B cell (primary cell): ENCODE measurements at regions not wholly inside any gene's neighbourhood (a gene's known extent, or its start where the extent isn't known, plus 50 kb on each side); places are given as distances from the start of the nearest gene placed in this dataset.

Experiments
- ATAC-seq: fragments of 200-7000 bp; cut with Tn5 transposase; one replicate; pipeline ENCODE4 v1.10.0; 2021; ENCODE audit warnings: low read depth, mild to moderate bottlenecking, moderate number of reproducible peaks, moderate library complexity
- CTCF ChIA-PET: fragments of 350-600 bp; sonication (Branson Sonifier 250); formaldehyde crosslinking; loops from one replicate; lab custom pipeline; 2021; ENCODE audit warnings: antibody characterized with exemption, inconsistent platforms; lab: Charles Lee
- POLR2A ChIA-PET: fragments of 350-600 bp; sonication (Branson Sonifier 250); formaldehyde crosslinking; loops from one replicate; lab custom pipeline; 2021; ENCODE audit warnings: antibody characterized with exemption; lab: Charles Lee
- DNase-seq: peaks from one replicate; pipeline ENCODE4 v3.0.0; 2013
- H2AFZ ChIP-seq: 2 replicates; pipeline ENCODE4 v1.6.1; 2012; ENCODE audit warnings: mild to moderate bottlenecking, low read depth, low read length; ENCODE audit not compliant: insufficient read depth, poor library complexity, severe bottlenecking
- H3K27ac ChIP-seq, 2 donors: 1 replicate in 1 of 2; 2 replicates in 1 of 2; pipeline ENCODE4 v1.5.1; 2012 to 2013; ENCODE audit warnings: low read length in 2 of 2, mild to moderate bottlenecking in 2 of 2, moderate library complexity in 1 of 2
- H3K27me3 ChIP-seq, 4 experiments: fragments of 200-600 bp in 1 of 4; sonication (generic) in 1 of 4; replicated peaks in 1 of 4; 1 replicate in 2 of 4; 2 replicates in 2 of 4; pipeline versions ENCODE4 v1.6.1 to v1.7.0; 2013 to 2016; ENCODE audit warnings: low read length in 3 of 4, mild to moderate bottlenecking in 2 of 4, mixed read lengths in 1 of 4, moderate library complexity in 1 of 4; ENCODE audit not compliant: insufficient read depth in 4 of 4, control insufficient read depth in 3 of 4; ENCODE audit errors: control extremely low read depth in 1 of 4
- H3K36me3 ChIP-seq, 2 experiments: replicated peaks in 1 of 2; 1 replicate in 1 of 2; 2 replicates in 1 of 2; pipeline versions ENCODE4 v1.6.1 to v1.7.1; 2013; ENCODE audit warnings: low read length in 1 of 2; ENCODE audit not compliant: insufficient read depth in 2 of 2, control insufficient read depth in 1 of 2; ENCODE audit errors: control extremely low read depth in 1 of 2, extremely low read depth in 1 of 2
- H3K4me1 ChIP-seq, 2 donors: fragments of 200-600 bp in 1 of 2; sonication (generic) in 1 of 2; 1 replicate in 1 of 2; 2 replicates in 1 of 2; pipeline versions ENCODE4 v1.5.1 to v1.6.1; 2013 to 2017; ENCODE audit warnings: low read length in 2 of 2; ENCODE audit not compliant: control insufficient read depth in 2 of 2, insufficient read depth in 2 of 2
- H3K4me2 ChIP-seq: replicated peaks from 2 replicates; pipeline ENCODE3; 2012; ENCODE audit warnings: mild to moderate bottlenecking, low read depth, low read length; ENCODE audit not compliant: poor library complexity, severe bottlenecking
- H3K4me3 ChIP-seq, 5 experiments: fragments of 200-600 bp in 1 of 5; sonication (generic) in 1 of 5; 1 replicate in 3 of 5; 2 replicates in 2 of 5; pipeline versions ENCODE4 v1.5.1 to v1.7.0; 2011 to 2016; ENCODE audit warnings: low read length in 4 of 5, mild to moderate bottlenecking in 4 of 5, low read depth in 2 of 5, control low read depth in 1 of 5, moderate library complexity in 1 of 5; ENCODE audit not compliant: insufficient read depth in 1 of 5; ENCODE audit errors: control extremely low read depth in 1 of 5, extremely low read depth in 1 of 5
- H3K79me2 ChIP-seq: fragments of 200-600 bp; sonication (generic); one replicate; pipeline ENCODE4 v1.6.0; 2016; ENCODE audit warnings: low read length; ENCODE audit not compliant: control insufficient read depth, insufficient read depth
- H3K9ac ChIP-seq: fragments of 200-600 bp; sonication (generic); 2 replicates; pipeline ENCODE4 v1.6.1; 2017; ENCODE audit warnings: mild to moderate bottlenecking, low read length, moderate library complexity
- H3K9me3 ChIP-seq, 3 donors: one replicate each; pipeline versions ENCODE4 v1.6.1 to v1.7.1; 2013; ENCODE audit warnings: low read length in 2 of 3; ENCODE audit not compliant: control insufficient read depth in 2 of 3, insufficient read depth in 1 of 3; ENCODE audit errors: control extremely low read depth in 1 of 3
- H4K20me1 ChIP-seq: 2 replicates; pipeline ENCODE4 v1.6.0; 2012; ENCODE audit warnings: mild to moderate bottlenecking, low read length; ENCODE audit not compliant: insufficient read depth, control insufficient read depth, poor library complexity, severe bottlenecking
- H3K27ac Mint-ChIP-seq: one replicate; pipeline ENCODE4 v1.8.0; 2021; ENCODE audit warnings: mixed read lengths
- H3K27me3 Mint-ChIP-seq: one replicate; pipeline ENCODE4 v1.8.0; 2021; ENCODE audit warnings: mixed read lengths
- H3K4me1 Mint-ChIP-seq: one replicate; pipeline ENCODE4 v1.8.0; 2021; ENCODE audit warnings: mixed read lengths
- H3K4me3 Mint-ChIP-seq: one replicate; pipeline ENCODE4 v1.8.0; 2021; ENCODE audit warnings: mixed read lengths
- H3K9me3 Mint-ChIP-seq: one replicate; pipeline ENCODE4 v1.8.0; 2022; ENCODE audit warnings: mixed read lengths; ENCODE audit not compliant: insufficient read depth
- EZH2 ChIP-seq: IDR thresholded peaks from 2 replicates; pipeline ENCODE4 v1.6.1; 2012; ENCODE audit warnings: borderline replicate concordance, low read depth, mild to moderate bottlenecking, moderate library complexity, low read length; ENCODE audit not compliant: insufficient read depth, poor library complexity, severe bottlenecking
- WGBS: methylation state at CpG from one replicate; pipeline ENCODE4 v1.1.5; 2013; ENCODE audit warnings: missing lambda C conversion rate; ENCODE audit not compliant: insufficient coverage; 5-methylcytosine and 5-hydroxymethylcytosine counted together
- intact Hi-C: fragments of 100-400 bp; cut with micrococcal nuclease; formaldehyde crosslinking; loops from one replicate; pipeline ENCODE4 v1.10.0; 2022
- TF ChIP-seq, protein P1 (sequence below): fragments of 200-600 bp; IDR thresholded peaks from one replicate; pipeline ENCODE4 v1.8.0; 2022; ENCODE audit warnings: antibody characterized with exemption, mild to moderate bottlenecking

DNA sequence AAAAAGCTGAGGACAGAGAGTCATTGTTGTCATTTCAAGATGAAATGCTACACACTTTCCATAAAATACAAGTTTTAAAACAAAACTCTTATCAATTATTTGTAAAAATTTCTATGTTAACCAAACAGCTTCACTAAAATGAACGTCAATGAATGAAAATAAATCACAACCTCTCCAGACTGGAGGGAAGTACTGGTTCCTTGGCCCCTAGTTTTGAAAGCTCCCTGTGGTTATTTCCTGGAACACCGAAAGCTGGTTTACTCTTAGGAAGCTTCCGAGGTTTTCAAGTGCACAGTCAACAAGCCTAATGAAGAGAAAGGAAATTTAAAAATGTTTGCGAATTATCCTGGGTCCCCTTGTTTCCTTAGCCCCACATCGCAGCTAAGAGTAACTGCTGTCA lies 191.1 kb upstream of the TTC29 start:
- Histone ChIP-seq H3K4me3 (no peak overlapping the region), H3K4me2 (no peak overlapping the region), H4K20me1 (no peaks in the 10 kb centered on the region), H3K4me1 (no peaks in the 10 kb centered on the region), H3K27ac (no peak overlapping the region), H3K9ac (no peak overlapping the region), H3K79me2 (no peaks in the 10 kb centered on the region), H3K27me3 (peaks cover 0 to 3% (median 0%) of the 10 kb centered on the region in 4 experiments), H2AFZ (no peak overlapping the region), H3K9me3 (no peaks in the 10 kb centered on the region), H3K36me3 (no peaks in the 10 kb centered on the region)
- no peak for DNase-seq
- Mint-ChIP-seq H3K4me1 (no peaks in the 10 kb centered on the region), H3K4me3 (no peak overlapping the region), H3K27ac (no peak overlapping the region), H3K9me3 (no peaks in the 10 kb centered on the region), H3K27me3 (no peaks in the 10 kb centered on the region)
- intact Hi-C loops, result no loop called here
- POLR2A ChIA-PET, result no interaction called here
- ATAC-seq, result no peak
- WGBS, result 78% methylated on average over 2 of the region's 5 CpGs
- CTCF ChIA-PET, result no interaction called here
- TF ChIP-seq EZH2, result no peak
- TF ChIP-seq, protein P1, sequence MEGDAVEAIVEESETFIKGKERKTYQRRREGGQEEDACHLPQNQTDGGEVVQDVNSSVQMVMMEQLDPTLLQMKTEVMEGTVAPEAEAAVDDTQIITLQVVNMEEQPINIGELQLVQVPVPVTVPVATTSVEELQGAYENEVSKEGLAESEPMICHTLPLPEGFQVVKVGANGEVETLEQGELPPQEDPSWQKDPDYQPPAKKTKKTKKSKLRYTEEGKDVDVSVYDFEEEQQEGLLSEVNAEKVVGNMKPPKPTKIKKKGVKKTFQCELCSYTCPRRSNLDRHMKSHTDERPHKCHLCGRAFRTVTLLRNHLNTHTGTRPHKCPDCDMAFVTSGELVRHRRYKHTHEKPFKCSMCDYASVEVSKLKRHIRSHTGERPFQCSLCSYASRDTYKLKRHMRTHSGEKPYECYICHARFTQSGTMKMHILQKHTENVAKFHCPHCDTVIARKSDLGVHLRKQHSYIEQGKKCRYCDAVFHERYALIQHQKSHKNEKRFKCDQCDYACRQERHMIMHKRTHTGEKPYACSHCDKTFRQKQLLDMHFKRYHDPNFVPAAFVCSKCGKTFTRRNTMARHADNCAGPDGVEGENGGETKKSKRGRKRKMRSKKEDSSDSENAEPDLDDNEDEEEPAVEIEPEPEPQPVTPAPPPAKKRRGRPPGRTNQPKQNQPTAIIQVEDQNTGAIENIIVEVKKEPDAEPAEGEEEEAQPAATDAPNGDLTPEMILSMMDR, result no peak

DNA sequence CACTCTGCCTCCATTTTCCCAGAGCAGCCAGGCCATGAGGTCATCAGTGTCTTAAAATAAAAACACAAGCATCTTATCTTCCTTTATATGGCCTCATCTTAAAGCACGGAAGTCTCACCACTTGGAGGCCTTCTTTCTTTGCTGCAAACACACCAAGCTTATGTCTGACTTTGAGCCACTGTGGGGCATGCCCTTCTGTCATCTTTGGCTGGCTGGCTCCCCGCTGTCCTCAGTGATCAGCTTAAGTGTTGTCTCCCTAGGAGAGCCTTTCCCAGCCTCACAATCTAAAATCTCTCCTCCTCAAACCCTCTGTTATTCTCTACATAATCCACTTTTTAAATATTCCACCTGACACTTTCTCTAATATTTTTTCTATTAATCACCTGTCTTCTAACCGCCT lies 191.6 kb upstream of the TTC29 start:
- no peak overlapping the region for H3K9ac ChIP-seq
- POLR2A ChIA-PET, result no interaction called here
- H3K4me2 ChIP-seq, result no peak overlapping the region
- Mint-ChIP-seq H3K4me3 (no peak overlapping the region), H3K9me3 (no peaks in the 10 kb centered on the region), H3K4me1 (no peaks in the 10 kb centered on the region), H3K27ac (no peak overlapping the region), H3K27me3 (no peaks in the 10 kb centered on the region)
- H3K36me3 ChIP-seq, result no peaks in the 10 kb centered on the region
- H3K79me2 ChIP-seq, result no peaks in the 10 kb centered on the region
- whole genome bisulfite sequencing, result 89% methylated on average over 2 of the region's 3 CpGs
- no peaks in the 10 kb centered on the region for H3K9me3 ChIP-seq
- H2AFZ ChIP-seq, result no peak overlapping the region
- CTCF ChIA-PET, result no interaction called here
- no peaks in the 10 kb centered on the region for H3K4me1 ChIP-seq
- TF ChIP-seq, protein P1, result no peak
- TF ChIP-seq EZH2, result no peak
- H3K27me3 ChIP-seq, result peaks cover 0 to 3% (median 0%) of the 10 kb centered on the region in 4 experiments
- no peak for ATAC-seq
- no peaks in the 10 kb centered on the region for H4K20me1 ChIP-seq
- no peak overlapping the region for H3K4me3 ChIP-seq
- no peak for DNase-seq
- intact Hi-C loops, result no loop called here
- no peak overlapping the region for H3K27ac ChIP-seq
